ENCODE measurements at regions not wholly inside any gene's neighbourhood (a gene's known extent, or its start where the extent isn't known, plus 50 kb on each side); places are given as distances from the start of the nearest gene placed in this dataset.

- Histone ChIP-seq H2AFZ (ENCODE audit: low read depth, low read length) (no peak overlapping the region), H4K20me1 (replicated peaks; ENCODE audit: control insufficient read depth, extremely low read depth, insufficient read depth, low read length) (no peaks in the 10 kb centered on the region), H3K9ac (replicated peaks; ENCODE audit: extremely low read depth, insufficient read depth, low read length) (no peak overlapping the region), H3K4me2 (ENCODE audit: insufficient read depth, low read length) (no peak overlapping the region), H3K27me3 (ENCODE audit: control insufficient read depth in 2 of 2, insufficient read depth in 2 of 2, low read length in 2 of 2) (peaks cover 0 to 2% of the 10 kb centered on the region in 2 experiments), H3K4me3 (replicated peaks in 1 of 3; ENCODE audit: insufficient read depth in 1 of 3, low read depth in 1 of 3, low read length in 3 of 3) (no peak overlapping the region), H3K27ac (ENCODE audit: insufficient read depth, low read depth, low read length) (no peak overlapping the region), H3K9me1 (replicated peaks; ENCODE audit: control insufficient read depth, extremely low read depth, insufficient read depth, low read length) (no peaks in the 10 kb centered on the region), H3K4me1 (ENCODE audit: control insufficient read depth, extremely low read depth, insufficient read depth, low read length) (no peaks in the 10 kb centered on the region), H3K79me2 (ENCODE audit: control insufficient read depth, insufficient read depth, low read length) (no peaks in the 10 kb centered on the region), H3K36me3 (ENCODE audit: control insufficient read depth in 2 of 2, extremely low read depth in 1 of 2, insufficient read depth in 2 of 2, low read length in 2 of 2) (no peaks in the 10 kb centered on the region), H3K9me3 (replicated peaks; ENCODE audit: control insufficient read depth, insufficient read depth, low read length) (no peaks in the 10 kb centered on the region)
- FAIRE-seq, result no peak
- BruUV-seq (replicated peaks), result no TSS peak
- POLR2A ChIA-PET, result no interaction called here
- intact Hi-C loops (cut with micrococcal nuclease), result no loop called here
- CTCF ChIA-PET, result interaction anchor here (2.1 kb wide), 1 partner anchor 10 kb away, joined by 6 read pairs; no protein-coding TSS in a partner anchor
- DNase-seq (ENCODE audit: low read depth, low spot score), result no peak
- dilution Hi-C loops (cut with MboI; ENCODE audit: extremely low pct_ligation_motif_present, low sequenced_read_pairs), result no loop called here
- TF ChIP-seq MYC (IDR thresholded peaks at IDR 0.05; ENCODE audit: low read depth, low read length), result no peak
- no peak for TF ChIP-seq JUN (IDR thresholded peaks at IDR 0.05; ENCODE audit: borderline replicate concordance, insufficient read depth, insufficient read length, low read depth)
- TF ChIP-seq CTCF (IDR thresholded peaks at IDR 0.05; ENCODE audit: extremely low read depth in 1 of 2, insufficient read depth in 1 of 2, low read depth in 1 of 2, low read length in 2 of 2), result no peak
- no peak for TF ChIP-seq POLR2AphosphoS5 (IDR thresholded peaks at IDR 0.05; ENCODE audit: insufficient read depth, low read depth, low read length)
- no peak for TF ChIP-seq EZH2 (IDR thresholded peaks at IDR 0.05; ENCODE audit: borderline replicate concordance, low read depth, low read length, severe bottlenecking)
- TF ChIP-seq, protein P1, sequence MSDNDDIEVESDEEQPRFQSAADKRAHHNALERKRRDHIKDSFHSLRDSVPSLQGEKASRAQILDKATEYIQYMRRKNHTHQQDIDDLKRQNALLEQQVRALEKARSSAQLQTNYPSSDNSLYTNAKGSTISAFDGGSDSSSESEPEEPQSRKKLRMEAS (IDR thresholded peaks at IDR 0.05; ENCODE audit: insufficient read depth, insufficient read length), result no peak
- no peak for TF ChIP-seq FOS (IDR thresholded peaks at IDR 0.05; ENCODE audit: borderline replicate concordance, insufficient read depth, low read length)
- no peak for TF ChIP-seq GATA2 (IDR thresholded peaks at IDR 0.05; ENCODE audit: insufficient read depth, insufficient read length, low read depth, low read length)
- no peak for TF ChIP-seq POLR2A (IDR thresholded peaks at IDR 0.05; ENCODE audit: low read depth, low read length)
Observed at GRCh38 chr2:200077838-200078237, 122.5 kb downstream of the MAIP1 start.

All from endothelial cell of umbilical vein (primary cell).